ENCODE measurements at regions not wholly inside any gene's neighbourhood (a gene's known extent, or its start where the extent isn't known, plus 50 kb on each side); places are given as distances from the start of the nearest gene placed in this dataset.

GRCh38 chr17:63170795-63171194, 204.8 kb downstream of the TANC2 start:
- no peaks in the 10 kb centered on the region for H3K4me1 ChIP-seq (ENCODE audit: insufficient read depth)
- WGBS, 3 donors: 98 to 99% (median 99%) methylated on average over 3 of the region's 3 CpGs
- no peaks in the 10 kb centered on the region for H3K27me3 ChIP-seq
- no peak for DNase-seq
- TF ChIP-seq POLR2A (IDR thresholded peaks at IDR 0.05): no peak
- no peak for TF ChIP-seq EP300 (IDR thresholded peaks at IDR 0.05)
- no peak for TF ChIP-seq CTCF (IDR thresholded peaks at IDR 0.05)
- H3K4me3 ChIP-seq: no peak overlapping the region
- intact Hi-C loops (cut with DNase I): no loop called here
- no peak overlapping the region for H3K27ac ChIP-seq
- H3K36me3 ChIP-seq: no peaks in the 10 kb centered on the region
- H3K9me3 ChIP-seq: no peaks in the 10 kb centered on the region

GRCh38 chr17:63171428-63172393, 205.7 kb downstream of the TANC2 start:
- Histone ChIP-seq H3K4me3 (no peak overlapping the region), H3K27me3 (no peaks in the 10 kb centered on the region), H3K9me3 (no peaks in the 10 kb centered on the region), H3K36me3 (no peaks in the 10 kb centered on the region), H3K4me1 (ENCODE audit: insufficient read depth) (no peaks in the 10 kb centered on the region), H3K27ac (no peak overlapping the region)
- no peak for DNase-seq
- intact Hi-C loops (cut with DNase I): no loop called here
- 80 to 85% (median 84%) methylated on average over 5 of the region's 5 CpGs for WGBS, 3 donors
- no peak for TF ChIP-seq EP300 (IDR thresholded peaks at IDR 0.05)
- no peak for TF ChIP-seq POLR2A (IDR thresholded peaks at IDR 0.05)
- TF ChIP-seq CTCF (IDR thresholded peaks at IDR 0.05): no peak

- no peaks in the 10 kb centered on the region for H3K27me3 ChIP-seq
- WGBS, 3 donors: 92 to 100% (median 97%) methylated on average over 1 of the region's 1 CpG
Measured at GRCh38 chr17:63173450-63173849, 207.4 kb downstream of the TANC2 start.

GRCh38 chr17:63173903-63174302, 207.9 kb downstream of the TANC2 start:
- no peaks in the 10 kb centered on the region for H3K27me3 ChIP-seq
- H3K4me1 ChIP-seq (ENCODE audit: insufficient read depth): peaks cover 2% of the 10 kb centered on the region
- intact Hi-C loops (cut with DNase I): no loop called here
- TF ChIP-seq CTCF (IDR thresholded peaks at IDR 0.05): no peak
- TF ChIP-seq EP300 (IDR thresholded peaks at IDR 0.05): no peak
- no peak for TF ChIP-seq POLR2A (IDR thresholded peaks at IDR 0.05)
- 83 to 97% (median 94%) methylated on average over 1 of the region's 1 CpG for WGBS, 3 donors
- no peak overlapping the region for H3K4me3 ChIP-seq
- no peaks in the 10 kb centered on the region for H3K9me3 ChIP-seq
- H3K27ac ChIP-seq: no peak overlapping the region
- H3K36me3 ChIP-seq: no peaks in the 10 kb centered on the region
- no peak for DNase-seq

More at GRCh38 chr17:63173450-63173849, 207.4 kb downstream of the TANC2 start:
- intact Hi-C loops (cut with DNase I): no loop called here
- no peak for DNase-seq
- Histone ChIP-seq H3K4me1 (ENCODE audit: insufficient read depth) (peaks cover 2% of the 10 kb centered on the region), H3K27ac (no peak overlapping the region), H3K36me3 (no peaks in the 10 kb centered on the region), H3K9me3 (no peaks in the 10 kb centered on the region), H3K4me3 (no peak overlapping the region)
- no peak for TF ChIP-seq CTCF (IDR thresholded peaks at IDR 0.05)
- no peak for TF ChIP-seq EP300 (IDR thresholded peaks at IDR 0.05)
- no peak for TF ChIP-seq POLR2A (IDR thresholded peaks at IDR 0.05)

All from ovary (tissue), 7 donors.